Lung (tissue), 11 donors: ENCODE measurements at regions not wholly inside any gene's neighbourhood (a gene's known extent, or its start where the extent isn't known, plus 50 kb on each side); places are given as distances from the start of the nearest gene placed in this dataset.
"Not testable (repeated sequence)": the region's sequence is repeated elsewhere in the genome, so short reads cannot be mapped to it uniquely, and the experiment has no call there.

Experiments
- ATAC-seq: fragments of 200-7000 bp; cut with Tn5 transposase; one replicate; pipeline ENCODE4 v1.9.1; 2020; ENCODE audit warnings: moderate number of reproducible peaks; ENCODE audit not compliant: insufficient read depth, low FRiP score
- DNase-seq, 3 donors: peaks; one replicate each; pipeline ENCODE4 v3.0.0-alpha.2; 2013 to 2017
- H3K27ac ChIP-seq, 2 donors: one replicate each; pipeline ENCODE4 v1.5.1; 2013; ENCODE audit warnings: mild to moderate bottlenecking in 2 of 2, moderate library complexity in 2 of 2, control low read depth in 1 of 2, inconsistent platforms in 1 of 2, low read depth in 1 of 2, low read length in 1 of 2
- H3K27me3 ChIP-seq, 3 donors: one replicate each; pipeline ENCODE4 v1.5.1; 2013; ENCODE audit warnings: low read length in 2 of 3; ENCODE audit not compliant: control insufficient read depth in 3 of 3, insufficient read depth in 3 of 3
- H3K36me3 ChIP-seq, 4 donors: one replicate each; pipeline ENCODE4 v1.5.1; 2013; ENCODE audit warnings: low read length in 4 of 4, mild to moderate bottlenecking in 1 of 4, moderate library complexity in 1 of 4; ENCODE audit not compliant: control insufficient read depth in 4 of 4, insufficient read depth in 4 of 4
- H3K4me1 ChIP-seq, 5 donors: one replicate each; pipeline ENCODE4 v1.5.1; 2013; ENCODE audit warnings: low read length in 5 of 5, mild to moderate bottlenecking in 2 of 5, moderate library complexity in 1 of 5; ENCODE audit not compliant: control insufficient read depth in 5 of 5, insufficient read depth in 5 of 5
- H3K4me3 ChIP-seq: one replicate; pipeline ENCODE4 v1.5.1; 2013; ENCODE audit warnings: mild to moderate bottlenecking, control low read depth, moderate library complexity
- H3K9ac ChIP-seq, 2 donors: one replicate each; pipeline ENCODE4 v1.5.1; 2013; ENCODE audit warnings: low read length in 2 of 2, control low read depth in 1 of 2; ENCODE audit not compliant: insufficient read depth in 1 of 2
- H3K9me3 ChIP-seq, 4 donors: one replicate each; pipeline ENCODE4 v1.5.1; 2013; ENCODE audit warnings: low read length in 3 of 4, mild to moderate bottlenecking in 1 of 4, moderate library complexity in 1 of 4; ENCODE audit not compliant: control insufficient read depth in 4 of 4, insufficient read depth in 3 of 4
- WGBS, 2 donors: extraction: QIAGEN DNeasy Blood & Tissue Kit; methylation state at CpG; one replicate each; pipeline ENCODE4 v1.1.7; 2013; 5-methylcytosine and 5-hydroxymethylcytosine counted together
- TF ChIP-seq, protein P1 (sequence below): IDR thresholded peaks from 2 replicates; pipeline ENCODE4 v1.5.1; 2012; ENCODE audit warnings: mild to moderate bottlenecking; ENCODE audit errors: control extremely low read depth, extremely low read depth
- donor health status: control.
- donor health status: control.
- donor health status: Bipolar disorder and iron deficiency.
- donor health status: healthy.
- donor health status: DM: yes; HTN: yes; CAD: no.

GRCh38 chr6:27544612-27545260 is 71.8 kb upstream of the ZNF184 start:
- H3K4me1 ChIP-seq: no peaks in the 10 kb centered on the region
- H3K27ac ChIP-seq: no peak overlapping the region
- H3K9ac ChIP-seq: no peak overlapping the region
- ATAC-seq: no peak
- H3K27me3 ChIP-seq: peaks cover 12 to 85% (median 84%) of the 10 kb centered on the region in 3 donors
- no peak for DNase-seq
- WGBS, 2 donors: 5 to 13% methylated on average over 20 of the region's 20 CpGs
- no peak overlapping the region for H3K4me3 ChIP-seq
- H3K9me3 ChIP-seq: peaks cover 0 to 18% (median 9%) of the 10 kb centered on the region in 4 donors
- TF ChIP-seq, protein P1, sequence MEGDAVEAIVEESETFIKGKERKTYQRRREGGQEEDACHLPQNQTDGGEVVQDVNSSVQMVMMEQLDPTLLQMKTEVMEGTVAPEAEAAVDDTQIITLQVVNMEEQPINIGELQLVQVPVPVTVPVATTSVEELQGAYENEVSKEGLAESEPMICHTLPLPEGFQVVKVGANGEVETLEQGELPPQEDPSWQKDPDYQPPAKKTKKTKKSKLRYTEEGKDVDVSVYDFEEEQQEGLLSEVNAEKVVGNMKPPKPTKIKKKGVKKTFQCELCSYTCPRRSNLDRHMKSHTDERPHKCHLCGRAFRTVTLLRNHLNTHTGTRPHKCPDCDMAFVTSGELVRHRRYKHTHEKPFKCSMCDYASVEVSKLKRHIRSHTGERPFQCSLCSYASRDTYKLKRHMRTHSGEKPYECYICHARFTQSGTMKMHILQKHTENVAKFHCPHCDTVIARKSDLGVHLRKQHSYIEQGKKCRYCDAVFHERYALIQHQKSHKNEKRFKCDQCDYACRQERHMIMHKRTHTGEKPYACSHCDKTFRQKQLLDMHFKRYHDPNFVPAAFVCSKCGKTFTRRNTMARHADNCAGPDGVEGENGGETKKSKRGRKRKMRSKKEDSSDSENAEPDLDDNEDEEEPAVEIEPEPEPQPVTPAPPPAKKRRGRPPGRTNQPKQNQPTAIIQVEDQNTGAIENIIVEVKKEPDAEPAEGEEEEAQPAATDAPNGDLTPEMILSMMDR: no peak
- H3K36me3 ChIP-seq: no peaks in the 10 kb centered on the region

DNA sequence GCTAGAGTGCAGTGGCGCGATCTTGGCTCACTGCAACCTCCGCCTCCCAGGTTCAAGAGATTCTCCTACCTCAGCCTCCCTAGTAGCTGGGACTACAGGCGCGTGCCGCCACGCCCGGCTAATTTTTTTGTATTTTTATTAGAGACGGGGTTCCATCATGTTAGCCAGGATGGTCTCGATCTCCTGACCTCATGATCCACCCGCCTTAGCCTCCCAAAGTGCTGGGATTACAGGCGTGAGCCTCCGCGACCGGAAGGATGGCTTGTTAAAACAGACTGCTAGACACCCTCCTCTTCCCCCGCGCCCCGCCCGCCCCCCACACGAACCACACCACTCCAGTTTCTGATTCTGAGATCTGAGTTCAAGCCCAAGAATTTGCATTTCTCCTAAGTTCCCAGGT is 71.2 kb upstream of the ZNF184 start:
- not testable (repeated sequence) for ATAC-seq, H3K4me1 ChIP-seq, H3K27ac ChIP-seq, H3K4me3 ChIP-seq, DNase-seq, H3K9ac ChIP-seq, H3K36me3 ChIP-seq
- WGBS, 2 donors: 25 to 37% methylated on average over 20 of the region's 20 CpGs
- H3K9me3 ChIP-seq: peaks cover 0 to 18% (median 10%) of the 10 kb centered on the region in 4 donors
- H3K27me3 ChIP-seq: peaks cover 12 to 86% (median 83%) of the 10 kb centered on the region in 3 donors

DNA sequence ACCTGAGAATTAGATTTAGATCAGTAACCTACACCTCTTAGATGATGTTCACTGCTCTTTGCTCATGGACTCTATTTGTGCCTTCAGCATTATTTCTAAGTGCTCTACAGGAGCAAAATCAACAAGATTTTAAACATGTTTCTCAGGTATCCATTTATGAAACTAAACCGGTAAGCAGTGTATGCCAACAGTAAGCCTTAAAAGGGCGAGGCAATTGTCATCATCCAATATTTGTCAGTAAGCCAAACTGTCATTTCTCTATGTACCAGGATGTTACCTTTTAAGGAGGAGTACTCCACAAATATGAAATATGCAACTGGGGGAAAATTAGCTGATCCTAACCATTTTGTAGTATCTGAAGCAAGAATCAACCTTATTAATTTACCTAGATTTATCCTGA is 69.6 kb upstream of the ZNF184 start:
- DNase-seq: no peak
- Histone ChIP-seq H3K9me3 (peaks cover 0 to 18% (median 9%) of the 10 kb centered on the region in 4 donors), H3K9ac (no peak overlapping the region), H3K4me1 (no peaks in the 10 kb centered on the region), H3K4me3 (no peak overlapping the region), H3K27me3 (peaks cover 10 to 79% (median 70%) of the 10 kb centered on the region in 3 donors), H3K36me3 (no peaks in the 10 kb centered on the region), H3K27ac (no peak overlapping the region)
- ATAC-seq: no peak
- 80 to 82% methylated on average over 2 of the region's 2 CpGs for WGBS, 2 donors
- TF ChIP-seq, protein P1: no peak

GRCh38 chr6:27541933-27542297 is 69.0 kb upstream of the ZNF184 start:
- no peaks in the 10 kb centered on the region for H3K4me1 ChIP-seq
- DNase-seq (no peak), ATAC-seq (no peak)
- peaks cover 5 to 77% (median 68%) of the 10 kb centered on the region in 3 donors for H3K27me3 ChIP-seq
- peaks cover 0 to 18% (median 7%) of the 10 kb centered on the region in 4 donors for H3K9me3 ChIP-seq
- no peak overlapping the region for H3K4me3 ChIP-seq
- TF ChIP-seq, protein P1: no peak
- H3K36me3 ChIP-seq: no peaks in the 10 kb centered on the region
- H3K27ac ChIP-seq: no peak overlapping the region
- WGBS, 2 donors: 27 to 33% methylated on average over 5 of the region's 5 CpGs
- H3K9ac ChIP-seq: no peak overlapping the region
